ENCODE measurements at regions not wholly inside any gene's neighbourhood (a gene's known extent, or its start where the extent isn't known, plus 50 kb on each side); places are given as distances from the start of the nearest gene placed in this dataset.

DNA sequence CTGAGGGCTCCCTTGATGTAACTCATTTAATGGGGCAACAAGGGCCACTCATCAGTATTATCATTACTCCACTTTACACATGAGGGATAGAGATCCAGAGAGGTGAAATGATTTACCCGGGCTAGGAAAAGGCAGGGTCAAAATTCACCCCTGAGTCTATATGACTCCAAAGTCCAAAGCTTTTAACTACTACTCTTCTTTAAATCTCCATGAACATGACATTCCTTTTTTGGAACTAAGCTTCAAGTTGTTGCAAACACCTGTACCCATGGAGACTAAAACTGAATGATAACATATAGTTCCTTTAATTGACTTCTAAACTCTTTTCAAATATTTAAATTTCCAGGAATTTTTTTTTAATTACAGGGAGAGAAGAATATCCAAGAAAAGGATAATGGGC, 292.9 kb upstream of the GADL1 start:
- no peak for DNase-seq

DNA sequence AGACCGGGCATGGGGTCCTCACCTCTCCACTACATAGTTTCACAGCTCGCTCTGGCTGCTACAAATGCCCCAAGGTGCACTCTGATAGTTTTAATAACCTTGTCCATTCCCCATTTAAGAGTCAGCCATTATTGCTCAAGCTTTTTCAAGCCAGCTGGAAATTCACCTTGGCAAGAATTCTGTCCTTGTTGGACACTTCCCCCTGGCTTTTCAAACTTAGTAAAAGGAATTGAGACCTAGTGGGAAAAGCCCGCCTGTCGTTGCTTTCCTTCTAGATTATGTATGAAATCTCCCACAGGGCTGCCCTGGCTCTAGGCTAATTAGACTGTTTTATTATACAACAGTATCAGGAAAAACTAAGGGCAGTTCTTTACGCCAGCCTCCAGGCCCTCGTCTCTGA, 293.7 kb upstream of the GADL1 start:
- intact Hi-C loops (cut with DNase I) = no loop called here
- Histone ChIP-seq H3K36me3 (no peaks in the 10 kb centered on the region), H3K27me3 (no peaks in the 10 kb centered on the region), H3K27ac (no peak overlapping the region), H3K4me3 (no peak overlapping the region), H3K4me1 (ENCODE audit: insufficient read depth) (no peaks in the 10 kb centered on the region), H3K9me3 (no peaks in the 10 kb centered on the region)
- WGBS, 3 donors = 65 to 77% (median 76%) methylated on average over 6 of the region's 6 CpGs
- TF ChIP-seq POLR2A (IDR thresholded peaks at IDR 0.05) = no peak
- no peak for TF ChIP-seq CTCF (IDR thresholded peaks at IDR 0.05)
- TF ChIP-seq EP300 (IDR thresholded peaks at IDR 0.05) = no peak
- DNase-seq = no peak

More for the DNA sequence above, 292.9 kb upstream of the GADL1 start:
- Histone ChIP-seq H3K4me3 (no peak overlapping the region), H3K36me3 (no peaks in the 10 kb centered on the region), H3K27ac (no peak overlapping the region), H3K27me3 (no peaks in the 10 kb centered on the region), H3K4me1 (ENCODE audit: insufficient read depth) (no peaks in the 10 kb centered on the region), H3K9me3 (no peaks in the 10 kb centered on the region)
- intact Hi-C loops (cut with DNase I) = no loop called here
- WGBS, 3 donors = 89 to 90% (median 89%) methylated on average over 1 of the region's 1 CpG
- TF ChIP-seq CTCF (IDR thresholded peaks at IDR 0.05) = no peak
- TF ChIP-seq EP300 (IDR thresholded peaks at IDR 0.05) = no peak
- TF ChIP-seq POLR2A (IDR thresholded peaks at IDR 0.05) = no peak

- H3K27me3 ChIP-seq = no peaks in the 10 kb centered on the region
- H3K9me3 ChIP-seq = no peaks in the 10 kb centered on the region
- TF ChIP-seq CTCF (IDR thresholded peaks at IDR 0.05) (no peak), POLR2A (IDR thresholded peaks at IDR 0.05) (no peak), EP300 (IDR thresholded peaks at IDR 0.05) (no peak)
- no peak overlapping the region for H3K27ac ChIP-seq
- H3K4me1 ChIP-seq (ENCODE audit: insufficient read depth) = no peaks in the 10 kb centered on the region
- WGBS, 3 donors = 40 to 100% (median 62%) methylated on average over 1 of the region's 1 CpG
- H3K36me3 ChIP-seq = no peaks in the 10 kb centered on the region
- no peak overlapping the region for H3K4me3 ChIP-seq
- DNase-seq = no peak
- intact Hi-C loops (cut with DNase I) = no loop called here
These were observed 294.9 kb upstream of the GADL1 start for GRCh38 chr3:31189330-31189729.

GRCh38 chr3:31189971-31190370, 295.5 kb upstream of the GADL1 start:
- Histone ChIP-seq H3K36me3 (no peaks in the 10 kb centered on the region), H3K4me3 (no peak overlapping the region), H3K4me1 (ENCODE audit: insufficient read depth) (no peaks in the 10 kb centered on the region), H3K27ac (no peak overlapping the region), H3K27me3 (no peaks in the 10 kb centered on the region), H3K9me3 (no peaks in the 10 kb centered on the region)
- intact Hi-C loops (cut with DNase I) = no loop called here
- DNase-seq = no peak
- TF ChIP-seq EP300 (IDR thresholded peaks at IDR 0.05) (no peak), POLR2A (IDR thresholded peaks at IDR 0.05) (no peak), CTCF (IDR thresholded peaks at IDR 0.05) (no peak)

DNA sequence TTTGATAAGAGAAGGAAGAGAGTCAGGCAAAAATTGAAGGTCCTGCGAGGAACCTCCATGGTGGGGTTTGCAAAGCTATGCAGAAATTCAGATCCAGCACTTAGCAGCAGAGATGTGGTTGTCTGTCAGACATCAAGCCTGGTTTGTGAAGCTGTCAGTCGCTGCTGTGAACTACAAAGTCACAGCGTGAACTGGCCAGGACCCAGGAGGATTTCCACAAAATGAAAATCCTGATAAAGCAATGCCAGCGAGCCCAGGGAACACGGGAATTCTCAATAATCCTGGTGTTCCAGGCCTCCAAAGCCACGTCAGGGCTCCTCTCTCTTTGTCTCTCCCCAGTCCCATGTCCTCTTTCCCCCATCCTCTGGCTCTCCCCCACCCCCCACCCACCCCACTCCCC, 296.9 kb upstream of the GADL1 start:
- Histone ChIP-seq H3K36me3 (no peaks in the 10 kb centered on the region), H3K4me1 (ENCODE audit: insufficient read depth) (no peaks in the 10 kb centered on the region), H3K9me3 (no peaks in the 10 kb centered on the region), H3K27ac (no peak overlapping the region), H3K27me3 (no peaks in the 10 kb centered on the region), H3K4me3 (no peak overlapping the region)
- no peak for DNase-seq
- TF ChIP-seq EP300 (IDR thresholded peaks at IDR 0.05) (no peak), CTCF (IDR thresholded peaks at IDR 0.05) (no peak), POLR2A (IDR thresholded peaks at IDR 0.05) (no peak)
- WGBS, 3 donors = 82 to 92% (median 84%) methylated on average over 6 of the region's 6 CpGs
- intact Hi-C loops (cut with DNase I) = no loop called here
